Endodermal cell (in vitro differentiated cells): ENCODE measurements at regions not wholly inside any gene's neighbourhood (a gene's known extent, or its start where the extent isn't known, plus 50 kb on each side); places are given as distances from the start of the nearest gene placed in this dataset.

Source experiments
- DNase-seq: peaks from one replicate; pipeline ENCODE4 v3.0.0-alpha.2; 2017
- H3K27ac ChIP-seq: 2 replicates; pipeline ENCODE4 v1.5.1; 2013; ENCODE audit warnings: mild to moderate bottlenecking, low read depth, low read length, moderate library complexity
- H3K27me3 ChIP-seq: 2 replicates; pipeline ENCODE4 v1.6.1; 2013; ENCODE audit warnings: mild to moderate bottlenecking, low read length, moderate library complexity; ENCODE audit not compliant: insufficient read depth, control insufficient read depth, poor library complexity, severe bottlenecking
- H3K36me3 ChIP-seq: 2 replicates; pipeline ENCODE4 v1.7.0; 2013; ENCODE audit warnings: mild to moderate bottlenecking, low read length, moderate library complexity; ENCODE audit not compliant: control insufficient read depth, insufficient read depth
- H3K4me1 ChIP-seq: one replicate; pipeline ENCODE4 v1.7.0; 2013; ENCODE audit warnings: low read length; ENCODE audit not compliant: control insufficient read depth, insufficient read depth
- H3K4me3 ChIP-seq: 2 replicates; pipeline ENCODE4 v1.5.1; 2013; ENCODE audit warnings: mild to moderate bottlenecking, low read length, moderate library complexity
- H3K9ac ChIP-seq: 2 replicates; pipeline ENCODE4 v1.6.1; 2013; ENCODE audit warnings: mild to moderate bottlenecking, low read length, moderate library complexity; ENCODE audit not compliant: poor library complexity, severe bottlenecking; ENCODE audit errors: extremely low read depth
- H3K9me3 ChIP-seq: 2 replicates; pipeline ENCODE4 v1.6.1; 2013; ENCODE audit warnings: mild to moderate bottlenecking, low read length, moderate library complexity; ENCODE audit not compliant: control insufficient read depth
- H3K27ac Mint-ChIP-seq: 2 replicates; pipeline ENCODE4 v1.8.0; 2020; ENCODE audit warnings: mixed read lengths
- H3K27me3 Mint-ChIP-seq: 2 replicates; pipeline ENCODE4 v1.8.0; 2021; ENCODE audit warnings: mild to moderate bottlenecking, mixed read lengths; ENCODE audit not compliant: insufficient read depth
- H3K36me3 Mint-ChIP-seq: 2 replicates; pipeline ENCODE4 v1.8.0; 2020; ENCODE audit warnings: low read depth, mixed read lengths
- H3K4me1 Mint-ChIP-seq: 2 replicates; pipeline ENCODE4 v1.8.0; 2020; ENCODE audit warnings: mixed read lengths
- H3K4me3 Mint-ChIP-seq: 2 replicates; pipeline ENCODE4 v1.8.0; 2020; ENCODE audit warnings: mild to moderate bottlenecking, moderate library complexity, mixed read lengths
- H3K9me3 Mint-ChIP-seq: 2 replicates; pipeline ENCODE4 v1.8.0; 2020; ENCODE audit warnings: mild to moderate bottlenecking, mixed read lengths
- WGBS, 2 experiments: methylation state at CpG; one replicate each; pipeline versions ENCODE4 v1.1.5 to v1.1.7; 2013; ENCODE audit warnings: missing lambda C conversion rate in 2 of 2, mixed read lengths in 1 of 2; ENCODE audit not compliant: insufficient coverage in 1 of 2, insufficient read length in 1 of 2; 5-methylcytosine and 5-hydroxymethylcytosine counted together
- TF ChIP-seq, protein P1 (sequence below): fragments of 200-600 bp; sonication (generic); conservative IDR thresholded peaks from 2 replicates; pipeline ENCODE4 v1.5.0; 2021; ENCODE audit warnings: antibody characterized with exemption, mild to moderate bottlenecking

DNA sequence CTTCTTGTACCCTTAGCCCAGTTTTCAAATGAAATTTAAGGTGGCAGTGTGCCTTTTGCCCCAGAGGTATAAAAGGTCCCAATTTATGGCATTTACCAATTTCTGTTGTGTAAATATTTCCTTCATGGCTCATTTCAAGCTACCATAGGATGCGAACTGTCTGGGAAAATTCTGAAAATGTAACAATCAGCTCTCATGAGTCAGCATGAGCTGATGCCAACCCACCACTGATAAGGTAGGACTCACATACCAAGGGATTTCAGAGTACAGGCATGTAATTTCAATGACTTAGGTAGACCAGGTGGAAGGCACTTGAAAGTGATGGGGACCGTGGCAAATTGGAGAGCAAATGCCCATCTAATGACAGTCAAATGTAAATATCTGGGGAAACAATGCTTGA is 169.5 kb downstream of the TTC8 start:
- H3K9ac ChIP-seq: no peak overlapping the region
- Mint-ChIP-seq H3K27me3 (peaks cover 21% of the 10 kb centered on the region), H3K9me3 (no peaks in the 10 kb centered on the region), H3K27ac (no peak overlapping the region), H3K36me3 (no peaks in the 10 kb centered on the region), H3K4me3 (no peak overlapping the region), H3K4me1 (no peaks in the 10 kb centered on the region)
- 96% methylated on average over 2 of the region's 2 CpGs for WGBS, 2 experiments
- H3K27me3 ChIP-seq: no peaks in the 10 kb centered on the region
- no peak for DNase-seq
- no peak overlapping the region for H3K4me3 ChIP-seq
- TF ChIP-seq, protein P1, sequence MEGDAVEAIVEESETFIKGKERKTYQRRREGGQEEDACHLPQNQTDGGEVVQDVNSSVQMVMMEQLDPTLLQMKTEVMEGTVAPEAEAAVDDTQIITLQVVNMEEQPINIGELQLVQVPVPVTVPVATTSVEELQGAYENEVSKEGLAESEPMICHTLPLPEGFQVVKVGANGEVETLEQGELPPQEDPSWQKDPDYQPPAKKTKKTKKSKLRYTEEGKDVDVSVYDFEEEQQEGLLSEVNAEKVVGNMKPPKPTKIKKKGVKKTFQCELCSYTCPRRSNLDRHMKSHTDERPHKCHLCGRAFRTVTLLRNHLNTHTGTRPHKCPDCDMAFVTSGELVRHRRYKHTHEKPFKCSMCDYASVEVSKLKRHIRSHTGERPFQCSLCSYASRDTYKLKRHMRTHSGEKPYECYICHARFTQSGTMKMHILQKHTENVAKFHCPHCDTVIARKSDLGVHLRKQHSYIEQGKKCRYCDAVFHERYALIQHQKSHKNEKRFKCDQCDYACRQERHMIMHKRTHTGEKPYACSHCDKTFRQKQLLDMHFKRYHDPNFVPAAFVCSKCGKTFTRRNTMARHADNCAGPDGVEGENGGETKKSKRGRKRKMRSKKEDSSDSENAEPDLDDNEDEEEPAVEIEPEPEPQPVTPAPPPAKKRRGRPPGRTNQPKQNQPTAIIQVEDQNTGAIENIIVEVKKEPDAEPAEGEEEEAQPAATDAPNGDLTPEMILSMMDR: no peak
- no peak overlapping the region for H3K27ac ChIP-seq
- no peaks in the 10 kb centered on the region for H3K36me3 ChIP-seq
- peaks cover 3% of the 10 kb centered on the region for H3K9me3 ChIP-seq
- no peaks in the 10 kb centered on the region for H3K4me1 ChIP-seq

DNA sequence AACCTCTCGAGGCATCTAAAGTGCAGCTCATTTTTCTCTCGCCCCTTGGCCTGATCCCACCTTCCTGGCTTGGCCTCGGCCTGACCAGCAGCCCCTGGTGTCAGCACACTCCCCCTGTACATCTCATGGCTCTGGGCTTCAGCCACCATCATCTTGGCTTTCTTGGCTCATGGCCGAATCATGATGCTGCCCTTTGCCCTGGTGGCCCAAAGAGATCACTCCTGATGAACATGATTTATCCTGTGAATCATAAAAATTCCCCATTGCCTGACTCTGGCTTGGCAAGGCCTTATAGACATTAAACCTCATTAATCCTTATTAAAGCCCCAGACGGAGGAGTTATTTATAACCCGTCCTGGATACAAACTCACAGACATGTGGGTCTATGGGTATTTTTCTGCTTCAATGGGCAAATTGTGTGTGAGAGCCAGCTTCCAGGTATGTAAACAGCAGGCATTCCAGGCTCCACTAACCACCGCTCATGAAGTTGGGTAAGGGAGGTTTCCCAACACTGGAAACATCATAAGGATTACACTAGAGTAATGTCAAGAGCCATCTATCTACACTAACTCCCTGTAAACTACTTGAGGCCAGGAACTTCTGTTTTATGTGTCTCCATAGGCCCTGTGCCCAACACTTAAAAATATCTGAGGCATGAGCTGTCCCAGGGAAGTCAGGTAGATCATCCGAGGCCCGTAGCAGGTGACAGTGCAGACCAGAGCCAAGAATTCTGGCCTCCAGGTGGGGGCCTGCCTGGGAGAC is 171.2 kb downstream of the TTC8 start:
- WGBS, 2 experiments: 84 to 88% methylated on average over 6 to 9 of the region's 9 CpGs

DNA sequence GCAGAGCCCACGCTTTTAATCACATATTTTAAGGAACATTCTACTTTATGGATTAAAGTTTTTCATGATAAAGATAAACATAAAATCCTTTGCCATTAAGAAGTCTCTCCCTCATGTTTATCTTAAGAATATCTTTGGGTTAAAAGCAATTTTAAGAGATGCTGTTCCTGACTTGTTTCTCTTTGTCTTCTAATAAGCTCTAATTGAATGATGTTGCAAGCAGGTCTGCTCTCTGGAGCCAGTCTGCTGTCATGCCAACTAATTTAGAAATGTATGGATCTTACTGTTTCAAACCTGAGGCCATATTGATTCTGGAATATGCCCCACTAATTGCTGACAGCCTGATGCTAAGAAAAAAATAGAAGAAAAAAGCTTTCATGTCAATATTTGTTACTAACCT is 173.6 kb downstream of the TTC8 start:
- H3K27ac Mint-ChIP-seq: no peak overlapping the region
- Histone ChIP-seq H3K4me1 (no peaks in the 10 kb centered on the region), H3K4me3 (no peak overlapping the region), H3K36me3 (no peaks in the 10 kb centered on the region), H3K9ac (no peak overlapping the region), H3K27ac (no peak overlapping the region), H3K27me3 (no peaks in the 10 kb centered on the region), H3K9me3 (peaks cover 14% of the 10 kb centered on the region)
- peaks cover 19% of the 10 kb centered on the region for H3K27me3 Mint-ChIP-seq
- no peak for DNase-seq
- H3K36me3 Mint-ChIP-seq: no peaks in the 10 kb centered on the region
- no peaks in the 10 kb centered on the region for H3K9me3 Mint-ChIP-seq
- H3K4me1 Mint-ChIP-seq: no peaks in the 10 kb centered on the region
- no peak overlapping the region for H3K4me3 Mint-ChIP-seq
- WGBS, 2 experiments: no CpG with 5 or more reads among the region's 1 CpG
- TF ChIP-seq, protein P1: no peak

More for the DNA sequence above, 171.2 kb downstream of the TTC8 start:
- no peak overlapping the region for H3K4me3 ChIP-seq
- no peak overlapping the region for H3K27ac ChIP-seq
- TF ChIP-seq, protein P1: no peak
- no peak for DNase-seq
- H3K27me3 Mint-ChIP-seq: peaks cover 17% of the 10 kb centered on the region
- H3K9me3 Mint-ChIP-seq: no peaks in the 10 kb centered on the region
- H3K36me3 ChIP-seq: no peaks in the 10 kb centered on the region
- no peak overlapping the region for H3K9ac ChIP-seq
- H3K9me3 ChIP-seq: peaks cover 14% of the 10 kb centered on the region
- no peaks in the 10 kb centered on the region for H3K27me3 ChIP-seq
- no peak overlapping the region for H3K27ac Mint-ChIP-seq
- H3K4me1 ChIP-seq: no peaks in the 10 kb centered on the region
- H3K4me3 Mint-ChIP-seq: no peak overlapping the region
- H3K36me3 Mint-ChIP-seq: no peaks in the 10 kb centered on the region
- no peaks in the 10 kb centered on the region for H3K4me1 Mint-ChIP-seq
